K562 (cell line): ENCODE measurements at regions not wholly inside any gene's neighbourhood (a gene's known extent, or its start where the extent isn't known, plus 50 kb on each side); places are given as distances from the start of the nearest gene placed in this dataset.

Experiments
- ATAC-seq: fragments of 200-7000 bp; cut with Tn5 transposase; 3 replicates; pipeline ENCODE4 v1.9.1; 2020; ENCODE audit warnings: moderate library complexity
- BruUV-seq: library from RNA; stranded (reverse); fragments of 400-500 nt; replicated peaks from 2 replicates; lab custom pipeline; 2021; lab: Mats Ljungman, UMichigan
- CTCF ChIA-PET: fragments of 300-600 bp; formaldehyde crosslinking; extraction: SDS; loops from one replicate; lab custom pipeline; 2021; ENCODE audit warnings: low intra/inter-chr PET ratio; lab: Yijun Ruan, JAX
- POLR2A ChIA-PET: fragments of 300-600, 350-650 bp; sonication (Branson Sonifier 250); formaldehyde crosslinking; extraction: SDS; loops from one replicate; lab custom pipeline; 2021; ENCODE audit warnings: antibody characterized with exemption, inconsistent platforms; lab: Yijun Ruan, JAX
- DNase-seq, 4 experiments: peaks; one replicate each; pipeline versions ENCODE4 v3.0.0 to v3.0.0-alpha.2; 2011 to 2018; ENCODE audit warnings: low spot score in 3 of 4, mixed read lengths in 3 of 4; ENCODE audit errors: extremely low read depth in 1 of 4
- FAIRE-seq: peaks from 2 replicates; lab custom pipeline; 2011; peaks lifted over from hg19 to GRCh38; lab: Jason Lieb, UNC
- H2AFZ ChIP-seq: 2 replicates; pipeline ENCODE4 v1.6.0; 2011; ENCODE audit warnings: low read depth, low read length, control low read depth, inconsistent platforms
- H3K27ac ChIP-seq: fragments of 200-600 bp; 3 replicates; pipeline ENCODE4 v1.8.0; 2011; ENCODE audit warnings: low read depth, mild to moderate bottlenecking, control low read depth, inconsistent platforms, low read length, moderate library complexity, mixed read lengths; ENCODE audit errors: extremely low read depth
- H3K27me3 ChIP-seq, 2 experiments: fragments of 300-600 bp in 1 of 2; 2 replicates in 1 of 2; 3 replicates in 1 of 2; pipeline versions ENCODE4 v1.6.0 to v1.8.0; 2011; ENCODE audit warnings: inconsistent platforms in 2 of 2, low read length in 2 of 2, mild to moderate bottlenecking in 1 of 2, mixed read lengths in 1 of 2, moderate library complexity in 1 of 2; ENCODE audit not compliant: control insufficient read depth in 2 of 2, insufficient read depth in 2 of 2
- H3K36me3 ChIP-seq: fragments of 300-600 bp; 3 replicates; pipeline ENCODE4 v1.8.0; 2011; ENCODE audit warnings: mild to moderate bottlenecking, low read length, inconsistent platforms; ENCODE audit not compliant: control insufficient read depth, insufficient read depth
- H3K4me1 ChIP-seq, 2 experiments: fragments of 200-600 bp in 1 of 2; replicated peaks in 1 of 2; 2 replicates in 1 of 2; 3 replicates in 1 of 2; pipeline versions ENCODE4 v1.5.1 to v1.8.0; 2011; ENCODE audit warnings: inconsistent platforms in 2 of 2, low read length in 2 of 2, mild to moderate bottlenecking in 1 of 2, mixed read lengths in 1 of 2, moderate library complexity in 1 of 2; ENCODE audit not compliant: control insufficient read depth in 2 of 2, insufficient read depth in 2 of 2
- H3K4me2 ChIP-seq: 2 replicates; pipeline ENCODE4 v1.6.1; 2011; ENCODE audit warnings: low read length, control low read depth, inconsistent platforms, mixed read lengths; ENCODE audit not compliant: insufficient read depth
- H3K4me3 ChIP-seq: fragments of 200-600 bp; sonication (generic), shearing (Covaris generic); 2 replicates; pipeline ENCODE4 v1.5.1; 2016; ENCODE audit warnings: control low read depth, inconsistent platforms
- H3K79me2 ChIP-seq: fragments of 200-600 bp; 3 replicates; pipeline ENCODE4 v1.8.0; 2011; ENCODE audit warnings: low read length, inconsistent platforms; ENCODE audit not compliant: control insufficient read depth, insufficient read depth
- H3K9ac ChIP-seq, 2 experiments: 2 replicates each; pipeline versions ENCODE4 v1.6.0 to v1.6.1; 2011; ENCODE audit warnings: low read depth in 2 of 2, low read length in 2 of 2, control low read depth in 1 of 2, inconsistent platforms in 1 of 2, mild to moderate bottlenecking in 1 of 2, mixed read lengths in 1 of 2; ENCODE audit not compliant: insufficient read depth in 1 of 2
- H3K9me1 ChIP-seq: one replicate; pipeline ENCODE4 v1.6.0; 2011; ENCODE audit warnings: inconsistent platforms, mild to moderate bottlenecking, low read length, moderate library complexity; ENCODE audit not compliant: control insufficient read depth, insufficient read depth
- H3K9me3 ChIP-seq: replicated peaks from 2 replicates; pipeline ENCODE4 v1.5.1; 2011; ENCODE audit warnings: low read depth, low read length, inconsistent platforms; ENCODE audit not compliant: control insufficient read depth, insufficient read depth
- H4K20me1 ChIP-seq: replicated peaks from 2 replicates; pipeline ENCODE4 v1.6.1; 2011; ENCODE audit warnings: low read length, inconsistent platforms, mixed read lengths; ENCODE audit not compliant: control insufficient read depth, insufficient read depth
- CBFA2T3 ChIP-seq: fragments of 450-650 bp; IDR thresholded peaks from 2 replicates; pipeline ENCODE4 v1.6.1; 2017
- CBX5 ChIP-seq: IDR thresholded peaks from 2 replicates; pipeline ENCODE4 v1.6.1; 2014; ENCODE audit warnings: low read depth, borderline replicate concordance
- EP300 ChIP-seq: IDR thresholded peaks from 2 replicates; pipeline ENCODE4 v1.6.1; 2012; ENCODE audit warnings: low read length, improper control_type of control experiment
- FOXK1 ChIP-seq: sonication (generic); formaldehyde crosslinking; IDR thresholded peaks from 2 replicates; pipeline ENCODE4 v1.8.0; 2022; ENCODE audit warnings: missing genetic modification reagents, mild to moderate bottlenecking, borderline replicate concordance
- HDAC8 ChIP-seq: fragments of 450-650 bp; IDR thresholded peaks from 2 replicates; pipeline ENCODE4 v1.6.1; 2016; ENCODE audit warnings: mild to moderate bottlenecking, missing genetic modification characterization, moderate library complexity, missing compliant biosample characterization
- HNRNPK ChIP-seq: fragments of 200-400 bp; formaldehyde crosslinking; IDR thresholded peaks from one replicate; pipeline ENCODE4 v1.6.1; 2018; ENCODE audit warnings: mild to moderate bottlenecking, low read depth, low read length; ENCODE audit not compliant: poor library complexity, severe bottlenecking
- HNRNPLL ChIP-seq: fragments of 200-400 bp; formaldehyde crosslinking; IDR thresholded peaks from 2 replicates; pipeline ENCODE4 v1.6.1; 2017; ENCODE audit warnings: low read length, low read depth, mild to moderate bottlenecking; ENCODE audit not compliant: poor library complexity, severe bottlenecking
- MEF2D ChIP-seq: conservative IDR thresholded peaks from 2 replicates; pipeline ENCODE4 v1.6.1; 2016; ENCODE audit warnings: low read depth, missing genetic modification characterization, missing compliant biosample characterization
- SRSF3 ChIP-seq: fragments of 200-400 bp; formaldehyde crosslinking; IDR thresholded peaks from 2 replicates; pipeline ENCODE4 v1.6.1; 2016; ENCODE audit warnings: mild to moderate bottlenecking, low read length, moderate library complexity; ENCODE audit not compliant: insufficient read depth
- TCF3 ChIP-seq: sonication (generic); formaldehyde crosslinking; IDR thresholded peaks from 2 replicates; pipeline ENCODE4 v1.4.0; 2020; ENCODE audit warnings: mild to moderate bottlenecking, missing genetic modification reagents
- ZBTB9 ChIP-seq: fragments of 450-650 bp; formaldehyde crosslinking; IDR thresholded peaks from 2 replicates; pipeline ENCODE4 v1.4.0; 2020; ENCODE audit warnings: mild to moderate bottlenecking, moderate library complexity
- ZNF124 ChIP-seq: sonication (generic); formaldehyde crosslinking; IDR thresholded peaks from 2 replicates; pipeline ENCODE4 v1.8.1; 2022; ENCODE audit warnings: missing genetic modification reagents
- ZNF146 ChIP-seq: IDR thresholded peaks from one replicate; pipeline ENCODE4 v1.6.1; 2018; ENCODE audit warnings: missing compliant biosample characterization; ENCODE audit not compliant: unreplicated experiment
- ZNF253 ChIP-seq: fragments of 250-450 bp; sonication (Bioruptor Pico); conservative IDR thresholded peaks from 2 replicates; pipeline ENCODE4 v1.6.1; 2021; ENCODE audit warnings: mild to moderate bottlenecking
- ZNF57 ChIP-seq: fragments of 450-650 bp; formaldehyde crosslinking; IDR thresholded peaks from 2 replicates; pipeline ENCODE4 v1.4.0; 2020; ENCODE audit warnings: mild to moderate bottlenecking, moderate library complexity
- ZNF740 ChIP-seq, 3 experiments: fragments of 200-800 bp in 1 of 3; sonication (Bioruptor generic) in 1 of 3; sonication (generic) in 1 of 3; formaldehyde crosslinking in 1 of 3; IDR thresholded peaks; 2 replicates each; pipeline versions ENCODE4 v1.6.1 to v1.8.0; 2016 to 2022; ENCODE audit warnings: mild to moderate bottlenecking in 2 of 3, missing compliant biosample characterization in 2 of 3, missing genetic modification characterization in 2 of 3, missing genetic modification reagents in 1 of 3
- ZNF766 ChIP-seq: fragments of 200-800 bp; sonication (Bioruptor generic); conservative IDR thresholded peaks from 2 replicates; pipeline ENCODE4 v1.6.1; 2016; ENCODE audit warnings: missing genetic modification characterization, missing compliant biosample characterization
- ZNF785 ChIP-seq: fragments of 250-450 bp; sonication (Bioruptor Pico); IDR thresholded peaks from 2 replicates; pipeline ENCODE4 v1.4.0; 2020; ENCODE audit warnings: mild to moderate bottlenecking
- in situ Hi-C: fragments of 300-500 bp; cut with MboI; formaldehyde crosslinking; loops from 4 replicates; pipeline ENCODE4 v1.15.0; 2018; ENCODE audit warnings: inconsistent platforms, mixed read lengths
- intact Hi-C: fragments of 100-400 bp; cut with micrococcal nuclease; formaldehyde crosslinking; loops from 2 replicates; pipeline ENCODE4 v1.14.2; 2022

- POLR2A ChIA-PET = no interaction called here
- no peak overlapping the region for H3K27ac ChIP-seq
- H3K36me3 ChIP-seq = no peaks in the 10 kb centered on the region
- FAIRE-seq (no peak), DNase-seq (no peak), ATAC-seq (no peak)
- no peaks in the 10 kb centered on the region; the same call in 1 of the 2 replicates for H3K9me3 ChIP-seq
- CTCF ChIA-PET = no interaction called here
- H3K27me3 ChIP-seq = no peaks in the 10 kb centered on the region
- no peak overlapping the region for H2AFZ ChIP-seq
- TF ChIP-seq CBFA2T3 (no peak), ZNF124 (CRISPR knock-in tag) (no peak), ZNF766 (CRISPR knock-in tag) (no peak), ZNF740 (CRISPR knock-in tag; IDR thresholded peaks at IDR 0.05) (no peak), ZNF740 (tag; IDR thresholded peaks at IDR 0.05) (no peak), HNRNPLL (no peak), FOXK1 (CRISPR knock-in tag) (no peak), ZNF57 (CRISPR knock-in tag) (no peak), CBX5 (no peak), EP300 (no peak), HNRNPK (no peak), ZNF785 (CRISPR knock-in tag) (no peak), HDAC8 (tag) (no peak), ZNF253 (CRISPR knock-in tag) (no peak), TCF3 (CRISPR knock-in tag) (no peak), SRSF3 (no peak), MEF2D (no peak), ZBTB9 (CRISPR knock-in tag) (no peak), ZNF146 (no peak)
- no peaks in the 10 kb centered on the region for H3K9me1 ChIP-seq
- BruUV-seq = no TSS peak
- H3K79me2 ChIP-seq = no peaks in the 10 kb centered on the region
- no peaks in the 10 kb centered on the region for H4K20me1 ChIP-seq
- H3K4me2 ChIP-seq = no peak overlapping the region
- intact Hi-C loops (no loop called here), in situ Hi-C loops (no loop called here)
- no peaks in the 10 kb centered on the region for H3K4me1 ChIP-seq
- no peak overlapping the region for H3K9ac ChIP-seq
- no peak overlapping the region for H3K4me3 ChIP-seq
These were observed 302.2 kb upstream of the DEPDC1 start for GRCh38 chr1:68799096-68799495.
